ENCODE measurements at regions not wholly inside any gene's neighbourhood (a gene's known extent, or its start where the extent isn't known, plus 50 kb on each side); places are given as distances from the start of the nearest gene placed in this dataset.

DNA sequence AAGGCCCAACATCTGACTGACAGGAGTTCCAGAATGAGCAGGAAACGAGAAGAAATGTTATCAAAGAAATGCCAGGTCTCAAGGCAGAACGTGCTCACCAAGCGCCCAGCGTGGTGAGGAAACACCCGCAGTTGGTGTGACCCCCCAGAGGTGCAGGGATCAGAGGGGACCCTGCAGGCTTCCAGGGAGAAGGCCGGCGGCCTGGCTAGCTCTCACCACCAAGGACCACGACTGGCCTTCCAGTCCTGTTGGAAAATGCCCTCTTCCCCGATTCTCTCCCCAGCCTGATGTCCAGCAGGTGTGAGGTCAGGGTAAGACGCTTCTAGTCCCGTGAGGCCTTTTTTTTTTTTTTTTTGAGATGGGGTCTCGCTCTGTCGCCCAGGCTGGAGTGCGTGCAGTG, 189.1 kb downstream of the IGLL1 start:
- TF ChIP-seq, protein P1, sequence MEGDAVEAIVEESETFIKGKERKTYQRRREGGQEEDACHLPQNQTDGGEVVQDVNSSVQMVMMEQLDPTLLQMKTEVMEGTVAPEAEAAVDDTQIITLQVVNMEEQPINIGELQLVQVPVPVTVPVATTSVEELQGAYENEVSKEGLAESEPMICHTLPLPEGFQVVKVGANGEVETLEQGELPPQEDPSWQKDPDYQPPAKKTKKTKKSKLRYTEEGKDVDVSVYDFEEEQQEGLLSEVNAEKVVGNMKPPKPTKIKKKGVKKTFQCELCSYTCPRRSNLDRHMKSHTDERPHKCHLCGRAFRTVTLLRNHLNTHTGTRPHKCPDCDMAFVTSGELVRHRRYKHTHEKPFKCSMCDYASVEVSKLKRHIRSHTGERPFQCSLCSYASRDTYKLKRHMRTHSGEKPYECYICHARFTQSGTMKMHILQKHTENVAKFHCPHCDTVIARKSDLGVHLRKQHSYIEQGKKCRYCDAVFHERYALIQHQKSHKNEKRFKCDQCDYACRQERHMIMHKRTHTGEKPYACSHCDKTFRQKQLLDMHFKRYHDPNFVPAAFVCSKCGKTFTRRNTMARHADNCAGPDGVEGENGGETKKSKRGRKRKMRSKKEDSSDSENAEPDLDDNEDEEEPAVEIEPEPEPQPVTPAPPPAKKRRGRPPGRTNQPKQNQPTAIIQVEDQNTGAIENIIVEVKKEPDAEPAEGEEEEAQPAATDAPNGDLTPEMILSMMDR (conservative IDR thresholded peaks at IDR 0.05; ENCODE audit: low read depth, low read length): no peak
- TF ChIP-seq EZH2 (IDR thresholded peaks at IDR 0.05; ENCODE audit: borderline replicate concordance, low read depth, low read length, poor library complexity, severe bottlenecking): no peak
